Common myeloid progenitor, CD34-positive (primary cell): ENCODE measurements at regions not wholly inside any gene's neighbourhood (a gene's known extent, or its start where the extent isn't known, plus 50 kb on each side); places are given as distances from the start of the nearest gene placed in this dataset.

Experiments
- CTCF ChIA-PET: fragments of 350-600 bp; sonication (Branson Sonifier 250); formaldehyde crosslinking; loops from one replicate; lab custom pipeline; 2021; ENCODE audit warnings: antibody characterized with exemption; lab: Charles Lee
- POLR2A ChIA-PET: fragments of 350-600 bp; sonication (Branson Sonifier 250); formaldehyde crosslinking; loops from one replicate; lab custom pipeline; 2021; ENCODE audit warnings: antibody characterized with exemption; lab: Charles Lee
- DNase-seq, 3 donors: peaks; one replicate each; pipeline versions ENCODE4 v3.0.0 to v3.0.0-alpha.2; 2013
- H3K27ac ChIP-seq, 2 experiments: 1 replicate in 1 of 2; 2 replicates in 1 of 2; pipeline ENCODE4 v1.7.0; 2013; ENCODE audit warnings: inconsistent platforms in 2 of 2, low read length in 2 of 2, mild to moderate bottlenecking in 2 of 2, low read depth in 1 of 2, moderate library complexity in 1 of 2; ENCODE audit not compliant: severe bottlenecking in 2 of 2, insufficient read depth in 1 of 2, poor library complexity in 1 of 2
- H3K27me3 ChIP-seq, 5 experiments: replicated peaks in 2 of 5; 1 replicate in 3 of 5; 2 replicates in 2 of 5; pipeline versions ENCODE4 v1.6.1 to v1.7.0; 2013; ENCODE audit warnings: low read length in 4 of 5, mild to moderate bottlenecking in 2 of 5, moderate library complexity in 2 of 5, inconsistent platforms in 1 of 5; ENCODE audit not compliant: insufficient read depth in 5 of 5, control insufficient read depth in 4 of 5
- H3K36me3 ChIP-seq, 4 experiments: 1 replicate in 2 of 4; 2 replicates in 2 of 4; pipeline versions ENCODE4 v1.6.1 to v1.7.0; 2013; ENCODE audit warnings: low read length in 3 of 4, control low read depth in 1 of 4, mild to moderate bottlenecking in 1 of 4; ENCODE audit not compliant: control insufficient read depth in 4 of 4, insufficient read depth in 4 of 4
- H3K4me1 ChIP-seq, 4 experiments: 1 replicate in 3 of 4; 2 replicates in 1 of 4; pipeline versions ENCODE4 v1.6.1 to v1.7.1; 2013; ENCODE audit warnings: low read length in 3 of 4, mild to moderate bottlenecking in 3 of 4, control low read depth in 1 of 4, inconsistent platforms in 1 of 4, moderate library complexity in 1 of 4; ENCODE audit not compliant: control insufficient read depth in 4 of 4, insufficient read depth in 4 of 4; ENCODE audit errors: control extremely low read depth in 1 of 4
- H3K4me3 ChIP-seq, 7 experiments: 1 replicate in 4 of 7; 2 replicates in 3 of 7; pipeline versions ENCODE4 v1.5.1 to v1.7.0; 2013; ENCODE audit warnings: mild to moderate bottlenecking in 7 of 7, low read length in 6 of 7, moderate library complexity in 6 of 7, inconsistent platforms in 2 of 7, low read depth in 2 of 7, control low read depth in 1 of 7; ENCODE audit not compliant: insufficient read depth in 4 of 7, control insufficient read depth in 1 of 7; ENCODE audit errors: extremely low read depth in 1 of 7
- H3K9me3 ChIP-seq, 5 experiments: 1 replicate in 4 of 5; 2 replicates in 1 of 5; pipeline versions ENCODE4 v1.6.1 to v1.7.1; 2013; ENCODE audit warnings: low read length in 4 of 5, mild to moderate bottlenecking in 2 of 5, inconsistent platforms in 1 of 5, low read depth in 1 of 5, moderate library complexity in 1 of 5; ENCODE audit not compliant: control insufficient read depth in 4 of 5, insufficient read depth in 2 of 5; ENCODE audit errors: control extremely low read depth in 1 of 5
- WGBS: methylation state at CpG from one replicate; pipeline ENCODE4 v1.1.5; 2013; ENCODE audit not compliant: insufficient coverage; 5-methylcytosine and 5-hydroxymethylcytosine counted together

- DNase-seq, result no peak
- Histone ChIP-seq H3K27ac (no peak overlapping the region), H3K4me3 (no peak overlapping the region), H3K4me1 (peaks cover 0 to 7% (median 0%) of the 10 kb centered on the region in 4 experiments), H3K36me3 (no peaks in the 10 kb centered on the region), H3K9me3 (peaks cover 0 to 14% (median 2%) of the 10 kb centered on the region in 5 experiments), H3K27me3 (no peaks in the 10 kb centered on the region)
- POLR2A ChIA-PET, result no interaction called here
- CTCF ChIA-PET, result no interaction called here
Measured at GRCh38 chr5:114935490-114935889, 234.2 kb downstream of the TRIM36 start.

- Histone ChIP-seq H3K27me3 (no peaks in the 10 kb centered on the region), H3K4me3 (no peak overlapping the region), H3K9me3 (peaks cover 0 to 3% (median 0%) of the 10 kb centered on the region in 5 experiments), H3K36me3 (no peaks in the 10 kb centered on the region), H3K27ac (no peak overlapping the region), H3K4me1 (peaks cover 0 to 12% (median 0%) of the 10 kb centered on the region in 4 experiments)
- ChIA-PET CTCF (no interaction called here), POLR2A (no interaction called here)
- DNase-seq, result no peak
- WGBS, result 98% methylated on average over 10 of the region's 32 CpGs
Measured at GRCh38 chr5:114928644-114929462, 240.9 kb downstream of the TRIM36 start.

DNA sequence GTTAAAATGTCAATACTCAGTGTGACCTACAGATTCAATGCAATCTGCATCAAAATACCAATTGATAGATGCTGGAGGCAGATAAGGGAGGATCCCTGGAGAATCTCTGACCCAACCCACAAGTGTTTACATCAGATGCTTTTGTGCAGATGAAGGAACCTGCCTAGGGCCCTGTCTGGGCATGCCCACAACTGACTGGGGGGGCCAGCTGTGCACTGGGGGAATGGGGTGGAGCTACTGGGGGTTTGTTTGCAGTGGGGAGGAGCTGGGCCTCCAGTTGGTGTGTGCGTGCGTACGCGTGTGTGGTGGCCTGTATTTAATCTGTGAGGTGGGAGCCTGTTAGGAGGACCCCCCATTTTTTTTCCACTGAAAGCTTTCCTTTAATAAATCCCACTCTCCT lies 244.9 kb downstream of the TRIM36 start:
- Histone ChIP-seq H3K4me1 (peaks cover 0 to under 1% (median 0%) of the 10 kb centered on the region in 4 experiments), H3K27ac (no peak overlapping the region), H3K9me3 (peaks cover 0 to 3% (median 0%) of the 10 kb centered on the region in 5 experiments), H3K36me3 (no peaks in the 10 kb centered on the region), H3K4me3 (no peak overlapping the region), H3K27me3 (no peaks in the 10 kb centered on the region)
- DNase-seq, result no peak
- POLR2A ChIA-PET, result no interaction called here
- CTCF ChIA-PET, result no interaction called here
- no CpG with 5 or more reads among the region's 4 CpGs for WGBS

DNA sequence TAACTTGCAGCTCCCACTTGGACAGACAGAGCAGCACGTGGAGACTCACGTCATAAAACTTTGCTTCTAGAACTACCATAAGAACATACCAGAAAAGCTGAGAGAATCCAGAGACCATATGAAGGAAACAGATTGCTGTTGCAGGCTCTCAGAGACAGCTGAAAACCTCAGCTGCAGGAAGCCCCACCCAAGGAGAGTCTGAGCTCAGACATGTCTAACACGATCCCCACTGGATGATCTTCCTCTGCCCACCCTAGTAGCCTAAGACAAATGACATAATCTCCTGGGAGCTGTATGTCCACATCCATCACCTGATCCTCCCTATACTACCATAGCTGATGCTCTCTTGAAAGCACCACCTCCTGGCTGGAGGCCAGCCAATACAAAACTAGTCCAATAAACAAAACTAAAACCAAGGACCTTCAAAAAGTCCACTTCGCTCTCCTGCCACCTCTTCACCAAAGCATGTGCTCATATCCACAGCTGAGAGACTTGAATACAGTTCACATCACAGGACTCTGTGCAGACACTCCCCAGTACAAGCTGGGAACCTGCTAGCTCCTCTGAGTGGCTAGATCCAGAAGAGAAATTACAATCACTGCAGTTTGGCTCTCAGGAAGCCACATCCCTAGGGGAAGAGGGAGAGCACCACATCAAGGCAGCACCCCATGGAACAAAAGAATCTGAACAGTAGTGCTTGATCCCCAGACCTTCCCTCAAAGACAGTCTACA lies 257.4 kb downstream of the TRIM36 start:
- Histone ChIP-seq H3K36me3 (no peaks in the 10 kb centered on the region), H3K27ac (no peak overlapping the region), H3K4me1 (no peaks in the 10 kb centered on the region), H3K27me3 (no peaks in the 10 kb centered on the region), H3K9me3 (peaks cover 0 to 2% (median 1%) of the 10 kb centered on the region in 5 experiments), H3K4me3 (no peak overlapping the region)
- 85% methylated on average over 4 of the region's 4 CpGs for WGBS
- CTCF ChIA-PET, result no interaction called here
- POLR2A ChIA-PET, result no interaction called here
- no peak for DNase-seq

DNA sequence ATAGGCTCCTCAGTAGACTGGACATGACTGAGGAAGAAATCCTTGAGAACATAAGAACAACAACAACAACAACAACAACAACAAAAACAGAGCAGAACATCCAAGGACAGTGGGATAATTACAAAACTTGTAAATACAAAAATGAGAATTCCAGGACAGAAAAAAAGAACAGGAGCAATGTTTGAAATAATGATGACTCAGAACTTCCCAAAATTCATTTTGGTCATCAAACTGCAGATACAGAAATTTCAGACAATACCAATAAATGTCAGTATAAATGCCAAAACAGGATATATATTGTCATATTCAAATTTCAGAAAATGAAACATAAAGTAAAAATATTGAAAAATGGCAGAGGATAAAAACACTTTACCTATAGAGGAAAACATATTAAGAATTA lies 259.0 kb downstream of the TRIM36 start:
- Histone ChIP-seq H3K4me3 (no peak overlapping the region), H3K36me3 (no peaks in the 10 kb centered on the region), H3K4me1 (no peaks in the 10 kb centered on the region), H3K27me3 (no peaks in the 10 kb centered on the region), H3K9me3 (peaks cover 0 to 2% (median 1%) of the 10 kb centered on the region in 5 experiments), H3K27ac (no peak overlapping the region)
- ChIA-PET POLR2A (no interaction called here), CTCF (no interaction called here)
- no peak for DNase-seq

DNA sequence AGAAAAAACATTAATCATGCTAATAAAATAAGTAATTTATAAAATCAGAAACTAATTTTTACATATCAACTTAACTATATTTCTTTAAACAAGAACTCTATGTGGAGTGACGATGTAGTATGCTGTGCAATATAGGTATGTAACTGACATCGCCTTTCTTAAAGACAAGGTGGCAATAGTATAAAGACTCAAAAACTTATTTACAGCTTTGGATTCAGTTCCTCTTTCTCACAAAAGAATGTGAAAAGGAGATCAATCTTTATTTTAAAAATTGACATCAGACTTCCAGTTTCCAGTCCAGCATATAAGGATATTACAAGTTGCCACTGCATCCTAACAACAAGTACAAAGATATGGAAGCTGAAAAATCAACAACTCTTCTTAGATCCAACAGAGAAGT lies 260.3 kb downstream of the TRIM36 start:
- H3K27ac ChIP-seq, result no peak overlapping the region
- no peaks in the 10 kb centered on the region for H3K4me1 ChIP-seq
- ChIA-PET POLR2A (no interaction called here), CTCF (no interaction called here)
- no peak overlapping the region for H3K4me3 ChIP-seq
- peaks cover 0 to 2% (median 1%) of the 10 kb centered on the region in 5 experiments for H3K9me3 ChIP-seq
- no peaks in the 10 kb centered on the region for H3K36me3 ChIP-seq
- no peaks in the 10 kb centered on the region for H3K27me3 ChIP-seq
- WGBS, result no CpG with 5 or more reads among the region's 2 CpGs
- no peak for DNase-seq

DNA sequence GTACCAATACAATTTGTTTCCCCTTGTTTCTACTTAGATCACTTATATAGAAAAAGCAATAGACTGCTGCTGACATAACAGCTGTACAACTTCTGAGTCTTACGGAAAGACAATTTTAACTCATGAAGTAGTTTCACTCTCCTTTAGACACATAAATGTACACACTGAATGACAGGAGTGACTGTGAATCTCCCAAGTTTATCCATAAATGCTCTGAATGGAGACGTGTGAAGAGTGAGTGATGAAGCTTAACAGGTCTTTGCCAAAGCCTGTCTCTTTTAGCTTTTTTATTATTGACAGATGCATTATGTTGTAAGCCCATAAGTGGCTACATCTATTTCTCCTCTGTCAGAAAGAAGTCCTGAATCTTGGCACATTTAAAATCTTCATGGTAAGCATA lies 265.9 kb downstream of the TRIM36 start:
- POLR2A ChIA-PET, result no interaction called here
- WGBS, result 100% methylated on average over 1 of the region's 2 CpGs
- no peak overlapping the region for H3K27ac ChIP-seq
- DNase-seq, result no peak
- H3K27me3 ChIP-seq, result no peaks in the 10 kb centered on the region
- H3K4me1 ChIP-seq, result no peaks in the 10 kb centered on the region
- CTCF ChIA-PET, result no interaction called here
- H3K9me3 ChIP-seq, result peaks cover 0 to 2% (median 0%) of the 10 kb centered on the region in 5 experiments
- no peak overlapping the region for H3K4me3 ChIP-seq
- no peaks in the 10 kb centered on the region for H3K36me3 ChIP-seq
